Fibroblast of the conjunctiva (primary cell): ENCODE measurements at regions not wholly inside any gene's neighbourhood (a gene's known extent, or its start where the extent isn't known, plus 50 kb on each side); places are given as distances from the start of the nearest gene placed in this dataset.
"Not testable (repeated sequence)": the region's sequence is repeated elsewhere in the genome, so short reads cannot be mapped to it uniquely, and the experiment has no call there.

ENCODE experiments used
- DNase-seq: peaks from one replicate; pipeline ENCODE4 v3.0.0-alpha.2; 2010; ENCODE audit warnings: low read depth

DNA sequence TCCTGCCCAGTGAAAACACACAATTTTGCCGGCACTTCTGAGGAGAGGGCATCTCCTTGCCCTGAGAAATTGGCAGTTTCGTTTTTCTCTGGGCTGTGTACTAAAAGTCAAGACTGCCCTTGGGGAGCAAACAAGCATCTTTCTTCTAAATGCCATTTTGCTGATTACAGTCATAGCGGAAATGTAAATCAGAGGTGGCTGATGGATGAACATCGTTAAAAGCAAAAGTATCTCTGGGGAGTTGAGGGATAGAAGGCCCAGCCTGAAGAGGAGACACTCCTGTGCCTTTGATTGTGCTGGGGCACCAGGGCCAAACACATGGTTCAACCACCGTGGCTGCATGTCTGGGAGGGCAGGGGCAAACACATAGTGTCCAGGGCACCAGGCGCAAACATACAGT lies 49.8 kb downstream of the ABCC12 start:
- no peak for DNase-seq

- no peak for DNase-seq
Measured at GRCh38 chr16:48105456-48105855, 50.3 kb downstream of the ABCC12 start.

- DNase-seq: no peak
Measured at GRCh38 chr16:48103591-48103990, 52.2 kb downstream of the ABCC12 start.

DNA sequence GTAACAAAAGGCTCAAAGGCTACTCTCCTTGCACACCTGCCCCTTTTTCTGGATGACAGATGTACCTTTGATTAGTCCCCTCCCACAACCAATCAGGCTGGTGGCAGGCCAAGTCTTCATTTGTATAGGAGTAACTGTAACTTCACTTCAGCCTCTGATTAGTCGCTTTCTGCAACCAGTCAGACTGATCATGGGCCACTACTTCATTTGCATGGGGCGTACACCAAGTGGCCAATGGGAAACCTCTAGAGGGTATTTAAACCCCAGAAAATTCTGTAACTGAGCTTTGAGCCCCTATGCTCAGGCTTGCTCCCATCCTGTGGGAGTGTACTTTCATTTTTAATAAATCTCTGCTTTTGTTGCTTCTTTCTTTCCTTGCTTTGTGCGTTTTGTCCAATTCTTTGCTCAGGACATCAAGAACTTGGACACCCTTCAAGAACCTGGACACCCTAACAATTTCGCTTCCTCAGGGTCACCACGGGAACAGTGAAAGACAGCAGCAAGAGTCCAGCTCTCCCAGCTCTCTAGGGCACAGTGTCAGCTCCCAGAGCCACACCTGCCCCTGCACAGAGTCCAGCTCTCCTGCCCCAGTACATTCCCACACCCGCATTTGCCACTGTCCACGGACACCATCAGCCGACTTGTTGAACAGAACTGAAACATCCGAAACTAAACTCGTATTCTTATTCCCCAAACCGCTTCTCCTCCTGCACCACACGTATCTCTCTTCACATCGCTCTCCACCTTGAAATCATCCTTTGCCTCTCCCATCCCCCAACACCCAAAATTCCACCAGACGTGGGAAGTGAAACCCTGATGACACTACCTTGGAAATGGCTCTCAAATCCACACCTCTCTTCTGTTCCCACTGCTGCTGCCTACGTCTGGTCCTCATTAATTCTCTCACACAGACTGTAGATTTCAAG lies 53.4 kb downstream of the ABCC12 start:
- DNase-seq: no peak

DNA sequence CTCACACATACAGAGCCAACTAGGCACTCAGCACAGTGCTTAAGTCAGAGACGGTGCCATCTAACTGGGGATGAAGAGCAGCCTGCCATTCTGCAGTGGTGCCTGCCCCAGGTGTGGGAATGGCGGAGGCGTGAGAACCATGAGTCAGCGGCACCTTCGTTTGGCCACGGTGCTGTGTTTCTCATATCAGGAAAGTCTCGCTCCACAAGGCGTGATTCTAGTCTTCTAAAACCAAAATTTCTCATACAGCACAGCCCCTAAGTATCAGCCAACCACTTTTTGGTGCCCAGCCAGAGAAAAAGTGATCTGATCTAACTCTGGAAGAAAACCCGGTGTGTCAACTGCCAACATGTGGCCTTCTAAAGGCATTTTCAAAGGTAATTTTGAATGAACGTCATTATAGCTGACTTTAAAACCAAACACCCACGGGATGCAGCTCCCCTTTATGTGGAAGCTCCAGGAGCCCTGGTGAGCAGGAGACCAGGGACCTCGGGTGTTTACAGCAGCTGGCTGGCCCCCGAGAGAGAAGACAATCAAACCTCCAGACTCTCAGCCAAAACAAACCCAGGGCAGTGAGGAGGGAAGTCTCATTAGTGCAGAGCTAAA lies 54.6 kb downstream of the ABCC12 start:
- DNase-seq: no peak

DNA sequence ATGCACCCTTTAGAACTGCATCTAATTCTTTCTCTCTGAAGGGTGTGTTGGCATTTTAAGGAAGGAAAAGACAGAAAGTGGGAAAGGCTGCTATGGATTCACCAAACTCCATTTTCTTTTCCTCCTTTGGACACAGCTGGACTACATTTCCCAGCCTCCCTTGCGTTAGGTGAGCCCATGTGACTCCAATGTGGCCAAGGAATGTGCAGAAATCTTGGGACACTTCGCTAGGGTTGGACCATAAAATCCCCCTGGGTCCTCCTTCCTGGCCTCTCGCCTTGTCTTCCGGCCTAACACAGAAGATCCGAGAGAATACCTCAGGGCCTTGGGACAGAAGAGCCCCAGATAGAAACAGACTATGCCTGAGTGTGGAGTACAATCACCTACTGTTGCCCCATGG lies 56.3 kb downstream of the ABCC12 start:
- no peak for DNase-seq

- no peak for DNase-seq
Measured at GRCh38 chr16:48098472-48098871, 57.3 kb downstream of the ABCC12 start.

GRCh38 chr16:48091117-48091516 lies 64.7 kb downstream of the ABCC12 start:
- no peak for DNase-seq

DNA sequence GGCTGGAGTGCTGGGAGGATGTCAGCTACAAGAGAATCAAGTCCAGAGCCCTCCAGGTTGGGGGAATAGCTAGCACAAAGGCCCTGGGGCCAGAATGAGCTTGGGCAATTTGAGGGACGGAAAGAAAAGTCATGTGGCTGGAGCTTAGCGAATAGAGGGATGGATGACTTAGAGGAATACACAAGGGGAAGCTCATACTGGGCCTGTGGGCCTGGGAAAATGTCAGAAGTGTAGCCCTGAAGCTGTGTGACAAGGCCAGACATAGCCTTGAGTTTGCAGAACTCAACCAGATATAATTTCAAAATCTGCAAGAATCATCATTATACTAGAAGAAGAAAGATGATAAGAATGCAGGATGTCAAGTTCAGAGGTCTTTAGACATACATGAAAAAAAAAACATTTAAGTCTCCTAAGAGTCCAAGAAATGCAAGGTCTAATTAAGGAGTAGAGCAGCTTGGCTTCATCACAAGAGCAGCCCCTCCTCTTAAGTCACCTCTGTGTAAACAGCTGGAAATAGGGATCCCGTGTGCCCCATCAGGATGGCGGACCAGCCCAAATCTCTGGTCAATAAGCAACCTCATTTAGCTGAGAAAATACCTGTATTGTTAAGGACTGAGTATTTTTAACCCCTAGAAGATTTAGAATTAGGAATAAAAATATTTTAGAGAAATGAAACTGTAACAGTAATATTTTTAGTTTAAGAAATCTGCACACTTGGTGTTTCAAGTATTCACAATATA lies 66.6 kb downstream of the ABCC12 start:
- no peak for DNase-seq

DNA sequence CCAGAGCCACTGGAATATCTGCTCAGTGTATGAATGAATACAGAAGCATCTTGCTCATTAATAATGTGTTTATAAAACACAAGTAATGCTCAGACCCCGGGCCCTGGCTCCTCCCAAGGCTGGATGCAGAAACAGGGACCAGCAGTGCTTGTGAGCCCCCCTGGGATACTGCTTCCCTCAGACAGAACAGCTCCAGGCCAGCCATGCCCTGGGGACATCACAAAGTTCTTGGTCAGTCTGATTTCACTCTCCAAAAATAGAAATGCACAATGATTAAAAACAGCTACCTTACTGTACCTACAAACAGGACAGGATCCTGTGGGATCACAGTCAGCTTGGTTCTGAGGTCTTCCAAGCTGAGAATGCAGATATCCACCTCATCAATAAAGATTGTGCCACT lies 68.2 kb downstream of the ABCC12 start:
- no peak for DNase-seq

DNA sequence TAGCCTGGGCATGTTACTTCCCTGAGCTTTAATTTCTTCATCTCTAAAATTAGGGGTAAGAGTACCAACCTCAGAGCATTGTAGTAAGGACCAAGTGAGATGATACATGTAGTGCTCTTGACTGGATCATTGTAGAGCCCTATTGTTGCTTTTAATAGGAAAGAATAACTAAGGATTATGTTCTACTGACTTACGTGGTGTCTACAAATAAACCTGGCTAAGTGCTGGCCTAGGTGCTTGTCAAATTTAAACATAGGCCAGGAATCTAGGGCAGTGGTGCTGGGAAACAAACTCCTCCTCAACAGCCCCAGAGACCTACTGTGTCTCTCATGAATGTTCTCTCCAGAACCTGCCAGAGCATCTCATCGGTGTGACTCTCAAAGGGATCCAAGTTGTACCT lies 69.4 kb downstream of the ABCC12 start:
- no peak for DNase-seq

DNA sequence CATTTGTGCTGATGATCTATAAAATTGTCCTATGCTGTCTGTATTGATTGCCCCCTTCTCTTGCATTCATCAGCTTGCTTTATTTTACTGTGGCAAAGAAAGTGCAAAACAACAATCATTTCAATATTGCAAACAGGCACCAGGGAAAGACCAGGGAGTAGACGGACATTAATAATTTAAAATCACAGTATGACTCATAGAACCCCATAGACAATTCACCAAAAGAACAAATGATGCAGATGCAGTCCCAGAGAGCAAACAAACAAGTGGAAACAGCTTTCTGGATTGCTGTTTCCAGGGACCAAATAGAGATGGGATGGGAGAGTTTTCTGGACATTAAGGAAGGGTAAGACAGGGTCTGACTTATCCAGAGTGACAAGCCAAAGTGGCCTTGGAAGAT lies 70.1 kb downstream of the ABCC12 start:
- DNase-seq: no peak

DNA sequence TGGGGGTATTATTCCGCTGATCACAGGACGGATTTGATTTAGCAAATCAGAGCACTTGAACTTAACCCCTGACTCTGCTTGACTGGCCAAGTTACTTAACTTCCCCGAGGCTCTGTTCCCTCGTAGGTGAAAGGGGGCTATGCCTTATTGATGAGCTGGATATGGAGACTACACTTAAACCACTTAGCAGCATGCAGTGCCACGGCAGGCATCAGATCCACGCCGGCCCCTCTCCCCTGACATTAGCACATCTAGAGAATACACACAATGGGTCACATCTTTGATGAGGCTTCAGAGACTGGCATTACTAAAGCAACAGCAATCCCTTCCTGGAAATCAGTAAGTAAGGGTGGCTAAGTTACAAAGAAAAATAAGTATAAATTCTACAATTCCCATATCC lies 71.0 kb downstream of the ABCC12 start:
- no peak for DNase-seq

DNA sequence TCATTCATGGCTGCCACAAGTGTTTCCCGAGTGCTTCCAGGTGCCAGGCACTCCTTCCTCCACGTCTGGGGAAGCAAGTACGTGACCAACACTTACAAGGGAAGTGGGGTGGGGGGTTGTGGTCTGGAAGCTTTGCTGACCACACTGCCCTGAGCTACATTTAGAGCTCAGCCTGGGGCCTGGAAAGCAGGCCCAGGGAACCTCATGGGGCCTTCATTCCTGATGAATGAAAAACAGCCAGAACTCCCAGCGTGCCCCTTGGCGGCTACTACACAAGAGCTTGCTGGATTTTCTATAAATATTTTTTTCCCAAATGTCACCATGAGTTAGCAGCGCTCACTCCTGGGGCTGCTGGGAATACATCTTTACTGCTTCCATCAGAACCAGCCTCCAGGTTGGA lies 73.3 kb downstream of the ABCC12 start:
- no peak for DNase-seq

DNA sequence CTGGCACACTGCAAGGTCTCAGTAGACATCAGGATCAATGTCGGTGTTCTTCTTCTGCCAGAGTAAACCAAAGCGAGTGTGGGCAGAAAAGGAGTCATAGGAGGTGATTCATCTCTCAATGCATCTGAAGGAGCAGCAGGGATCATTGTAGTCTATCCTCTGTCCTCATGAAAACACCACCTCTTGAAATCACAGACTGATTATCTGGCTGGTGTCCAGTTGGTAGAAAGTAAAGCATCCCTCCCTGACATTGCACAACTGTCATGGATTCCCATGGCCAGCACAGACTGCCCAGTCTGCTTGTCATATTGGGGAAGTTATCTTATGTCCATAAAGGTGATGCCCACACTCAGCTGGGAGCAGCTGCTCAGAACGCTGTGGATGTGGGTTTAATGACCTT lies 74.1 kb downstream of the ABCC12 start:
- peak; percentile 61 for DNase-seq

DNA sequence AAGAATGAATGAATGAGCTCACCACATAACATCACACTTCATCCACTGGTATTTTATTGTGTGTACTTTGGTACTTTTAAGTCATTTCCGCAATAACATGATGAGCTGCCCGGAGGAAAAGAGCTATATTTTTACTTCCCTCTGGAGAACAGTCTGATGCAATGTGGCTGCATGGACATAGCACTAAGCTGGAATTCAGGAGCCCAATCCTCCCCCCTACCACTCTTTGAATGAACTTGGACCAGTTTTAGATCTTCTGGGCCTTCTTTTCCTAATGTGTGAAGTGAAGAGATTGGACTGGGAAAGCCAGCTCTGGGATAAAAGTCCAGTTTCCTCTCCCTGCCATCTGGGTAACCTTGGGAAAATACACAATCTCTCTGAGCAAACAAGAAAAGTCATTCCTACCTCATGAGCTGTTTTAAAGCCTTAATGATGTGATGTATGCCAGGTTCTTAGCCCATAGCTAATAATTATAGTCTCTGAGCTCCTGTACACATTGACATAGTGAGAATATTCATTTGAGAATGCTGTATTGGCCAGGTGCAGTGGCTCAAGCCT lies 79.3 kb downstream of the ABCC12 start:
- DNase-seq: no peak

GRCh38 chr16:48075398-48075797 lies 80.4 kb downstream of the ABCC12 start:
- DNase-seq: no peak

GRCh38 chr16:48067388-48067787 lies 88.4 kb downstream of the ABCC12 start:
- no peak for DNase-seq

- DNase-seq: no peak
Measured at GRCh38 chr16:48064971-48065370, 90.8 kb downstream of the ABCC12 start.

- DNase-seq: no peak
Measured at GRCh38 chr16:48062681-48063080, 93.1 kb downstream of the ABCC12 start.

GRCh38 chr16:48059936-48060335 lies 95.9 kb downstream of the ABCC12 start:
- DNase-seq: no peak

DNA sequence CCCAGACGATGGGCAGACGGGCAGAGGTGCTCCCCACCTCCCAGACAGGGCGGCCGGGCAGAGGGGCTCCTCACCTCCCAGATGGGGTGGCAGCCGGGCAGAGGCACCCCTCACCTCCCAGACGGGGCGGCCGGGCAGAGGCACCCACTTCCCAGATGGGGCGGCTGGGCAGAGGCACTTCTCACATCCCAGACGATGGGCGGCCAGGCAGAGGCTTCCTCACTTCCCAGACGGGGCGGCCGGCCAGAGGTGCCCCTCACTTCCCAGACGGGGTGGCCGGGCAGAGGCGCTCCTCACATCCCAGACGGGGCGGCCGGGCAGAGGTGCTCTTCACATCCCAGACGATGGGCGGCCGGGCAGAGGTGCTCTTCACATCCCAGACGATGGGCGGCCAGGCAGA lies 96.6 kb downstream of the ABCC12 start:
- not testable (repeated sequence) for DNase-seq

- DNase-seq: no peak
Measured at GRCh38 chr16:48057048-48057447, 98.7 kb downstream of the ABCC12 start.
